Choroid plexus epithelial cell (primary cell): ENCODE measurements at regions not wholly inside any gene's neighbourhood (a gene's known extent, or its start where the extent isn't known, plus 50 kb on each side); places are given as distances from the start of the nearest gene placed in this dataset.
A peak's percentile ranks its signal among the peaks of the same experiment; 100 is the strongest.

ENCODE experiments used
- DNase-seq: peaks from one replicate; pipeline ENCODE4 v3.0.0-alpha.2; 2010; ENCODE audit warnings: low read depth
- H3K4me3 ChIP-seq: 2 replicates; pipeline ENCODE4 v1.5.1; 2011; ENCODE audit warnings: low read depth, mild to moderate bottlenecking, control low read depth, low read length, moderate library complexity
- TF ChIP-seq, protein P1 (sequence below): conservative IDR thresholded peaks from 2 replicates; pipeline ENCODE4 v1.5.1; 2011; ENCODE audit warnings: low read depth, mild to moderate bottlenecking, control low read depth, inconsistent platforms, low read length, moderate library complexity

DNA sequence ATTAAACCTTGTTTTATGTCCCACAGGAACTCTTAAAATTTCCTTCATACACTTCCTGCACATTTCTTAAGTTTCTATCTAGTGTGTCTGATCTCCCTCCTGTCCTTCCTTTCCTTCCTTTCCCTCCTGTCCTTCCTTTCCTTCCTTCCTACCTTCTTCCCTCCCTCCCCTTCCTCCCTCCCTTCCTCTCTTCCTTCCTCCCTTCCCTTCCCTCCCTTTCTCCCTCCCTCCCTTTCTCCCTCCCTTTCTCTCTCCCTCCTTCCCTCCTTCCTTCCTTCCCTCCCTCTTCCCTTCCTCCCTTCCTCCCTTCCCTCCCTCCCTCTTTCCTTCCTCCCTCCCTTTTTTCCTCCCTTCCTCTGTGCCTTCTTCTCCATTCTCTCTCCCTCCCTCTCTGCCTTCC, 414.9 kb downstream of the ENC1 start:
- no peak overlapping the region for H3K4me3 ChIP-seq
- DNase-seq, result no peak
- TF ChIP-seq, protein P1, sequence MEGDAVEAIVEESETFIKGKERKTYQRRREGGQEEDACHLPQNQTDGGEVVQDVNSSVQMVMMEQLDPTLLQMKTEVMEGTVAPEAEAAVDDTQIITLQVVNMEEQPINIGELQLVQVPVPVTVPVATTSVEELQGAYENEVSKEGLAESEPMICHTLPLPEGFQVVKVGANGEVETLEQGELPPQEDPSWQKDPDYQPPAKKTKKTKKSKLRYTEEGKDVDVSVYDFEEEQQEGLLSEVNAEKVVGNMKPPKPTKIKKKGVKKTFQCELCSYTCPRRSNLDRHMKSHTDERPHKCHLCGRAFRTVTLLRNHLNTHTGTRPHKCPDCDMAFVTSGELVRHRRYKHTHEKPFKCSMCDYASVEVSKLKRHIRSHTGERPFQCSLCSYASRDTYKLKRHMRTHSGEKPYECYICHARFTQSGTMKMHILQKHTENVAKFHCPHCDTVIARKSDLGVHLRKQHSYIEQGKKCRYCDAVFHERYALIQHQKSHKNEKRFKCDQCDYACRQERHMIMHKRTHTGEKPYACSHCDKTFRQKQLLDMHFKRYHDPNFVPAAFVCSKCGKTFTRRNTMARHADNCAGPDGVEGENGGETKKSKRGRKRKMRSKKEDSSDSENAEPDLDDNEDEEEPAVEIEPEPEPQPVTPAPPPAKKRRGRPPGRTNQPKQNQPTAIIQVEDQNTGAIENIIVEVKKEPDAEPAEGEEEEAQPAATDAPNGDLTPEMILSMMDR, result no peak

- no peak for DNase-seq
- TF ChIP-seq, protein P1, result no peak
- H3K4me3 ChIP-seq, result no peak overlapping the region
These were observed 416.2 kb downstream of the ENC1 start for GRCh38 chr5:74224331-74224730.

GRCh38 chr5:74222806-74223205, 417.7 kb downstream of the ENC1 start:
- TF ChIP-seq, protein P1, result no peak
- H3K4me3 ChIP-seq, result no peak overlapping the region
- no peak for DNase-seq

DNA sequence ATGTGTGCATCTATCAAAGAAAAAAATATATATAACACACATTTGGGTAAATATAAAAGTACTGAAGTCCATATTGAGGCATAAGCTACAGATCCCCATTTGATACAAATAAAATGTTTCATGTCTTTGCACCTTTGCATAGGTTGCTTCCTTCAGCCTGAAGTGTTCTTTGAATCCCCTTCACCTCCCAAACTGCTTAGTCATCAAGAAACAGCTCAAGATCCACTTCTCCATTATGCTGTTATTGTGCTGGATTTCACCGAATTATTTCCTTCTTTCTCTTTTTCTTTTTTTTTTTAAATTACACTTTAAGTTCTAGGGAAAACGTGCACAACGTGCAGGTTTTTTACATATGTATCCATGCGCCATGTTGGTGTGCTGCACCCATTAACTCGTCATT, 419.1 kb downstream of the ENC1 start:
- H3K4me3 ChIP-seq, result no peak overlapping the region
- TF ChIP-seq, protein P1, result no peak
- no peak for DNase-seq

DNA sequence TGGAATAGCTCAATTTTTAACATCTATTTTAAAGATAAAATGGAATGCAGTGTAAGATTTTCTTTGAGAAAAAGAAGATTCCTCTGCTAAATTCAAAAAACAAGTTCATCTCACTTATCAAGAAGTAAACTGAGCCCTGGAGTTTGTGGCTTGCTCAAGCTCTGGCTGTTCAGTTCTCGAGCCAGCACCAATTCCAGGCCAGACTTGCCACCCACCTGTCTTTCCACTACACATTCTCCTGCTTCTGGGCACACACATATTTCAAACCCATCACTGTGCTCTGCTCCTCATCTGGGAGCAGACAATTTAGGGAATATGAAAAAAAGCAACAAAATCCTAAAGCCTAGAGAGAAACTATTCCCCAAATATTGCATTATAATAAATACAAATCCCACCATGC, 424.5 kb downstream of the ENC1 start:
- TF ChIP-seq, protein P1, result no peak
- no peak for DNase-seq
- H3K4me3 ChIP-seq, result no peak overlapping the region

GRCh38 chr5:74212336-74212735, 428.2 kb downstream of the ENC1 start:
- DNase-seq, result peak; percentile 68
- H3K4me3 ChIP-seq, result no peak overlapping the region
- TF ChIP-seq, protein P1, result peak; percentile 74

DNA sequence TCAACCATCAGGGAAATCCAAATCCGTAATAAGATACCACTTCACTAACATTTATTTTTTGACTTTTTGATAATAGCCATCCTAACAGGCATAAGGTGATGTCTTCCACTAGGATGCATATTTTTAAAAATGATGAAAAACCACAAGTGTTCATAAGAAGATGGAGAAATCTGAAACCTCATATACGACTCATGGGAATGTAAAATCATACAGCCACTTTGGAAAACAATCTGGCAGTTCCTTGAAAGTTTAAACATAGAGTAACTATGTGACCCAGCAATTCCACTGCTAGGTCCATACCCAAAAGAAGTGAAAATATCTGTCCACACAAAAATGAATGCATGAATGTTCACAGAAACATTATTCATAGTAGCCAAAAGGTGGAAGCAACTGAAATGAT, 431.0 kb downstream of the ENC1 start:
- TF ChIP-seq, protein P1, result no peak
- no peak overlapping the region for H3K4me3 ChIP-seq
- peak; percentile 24 for DNase-seq
